CD4-positive, alpha-beta T cell treated with Interleukin-4 for 1 hour (primary cell): ENCODE measurements at regions not wholly inside any gene's neighbourhood (a gene's known extent, or its start where the extent isn't known, plus 50 kb on each side); places are given as distances from the start of the nearest gene placed in this dataset.
"Not testable (repeated sequence)": the region's sequence is repeated elsewhere in the genome, so short reads cannot be mapped to it uniquely, and the experiment has no call there.

Experiments used
- DNase-seq, 2 donors: peaks; one replicate each; pipeline ENCODE4 v3.0.0-alpha.2; 2020 to 2022

GRCh38 chr22:23436354-23437106 is 143.6 kb downstream of the IGLL1 start:
- not testable (repeated sequence) for DNase-seq

- DNase-seq, result not testable (repeated sequence)
Measured at GRCh38 chr22:23435186-23435585, 144.9 kb downstream of the IGLL1 start.

- DNase-seq, result not testable (repeated sequence)
Measured at GRCh38 chr22:23434198-23434830, 145.8 kb downstream of the IGLL1 start.

GRCh38 chr22:23433127-23434005 is 146.7 kb downstream of the IGLL1 start:
- peak; percentile 48 to 55 for DNase-seq

- DNase-seq, result not testable (repeated sequence)
Measured at GRCh38 chr22:23432719-23433118, 147.4 kb downstream of the IGLL1 start.

- DNase-seq, result no peak
Measured at GRCh38 chr22:23431337-23432072, 148.6 kb downstream of the IGLL1 start.

GRCh38 chr22:23424551-23425068 is 155.5 kb downstream of the IGLL1 start:
- not testable (repeated sequence) for DNase-seq

- DNase-seq, result no peak
Measured at GRCh38 chr22:23424031-23424430, 156.1 kb downstream of the IGLL1 start.

- DNase-seq, result not testable (repeated sequence)
Measured at GRCh38 chr22:23422281-23422680, 157.8 kb downstream of the IGLL1 start.

- not testable (repeated sequence) for DNase-seq
Measured at GRCh38 chr22:23421300-23421699, 158.8 kb downstream of the IGLL1 start.

GRCh38 chr22:23419931-23420330 is 160.2 kb downstream of the IGLL1 start:
- DNase-seq, result no peak

GRCh38 chr22:23419171-23419570 is 160.9 kb downstream of the IGLL1 start:
- no peak for DNase-seq

- DNase-seq, result no peak
Measured at GRCh38 chr22:23418159-23418788, 161.8 kb downstream of the IGLL1 start.

- DNase-seq, result not testable (repeated sequence)
Measured at GRCh38 chr22:23417327-23417726, 162.8 kb downstream of the IGLL1 start.

GRCh38 chr22:23416169-23416690 is 163.9 kb downstream of the IGLL1 start:
- not testable (repeated sequence) for DNase-seq

GRCh38 chr22:23415490-23415851 is 164.6 kb downstream of the IGLL1 start:
- DNase-seq, result no peak

- no peak for DNase-seq
Measured at GRCh38 chr22:23414727-23415489, 165.2 kb downstream of the IGLL1 start.

- no peak for DNase-seq
Measured at GRCh38 chr22:23411739-23412138, 168.4 kb downstream of the IGLL1 start.

GRCh38 chr22:23410411-23410810 is 169.7 kb downstream of the IGLL1 start:
- DNase-seq, result no peak

GRCh38 chr22:23409976-23410375 is 170.1 kb downstream of the IGLL1 start:
- no peak for DNase-seq

GRCh38 chr22:23408321-23408720 is 171.8 kb downstream of the IGLL1 start:
- no peak for DNase-seq
